ENCODE measurements at regions not wholly inside any gene's neighbourhood (a gene's known extent, or its start where the extent isn't known, plus 50 kb on each side); places are given as distances from the start of the nearest gene placed in this dataset.

DNA sequence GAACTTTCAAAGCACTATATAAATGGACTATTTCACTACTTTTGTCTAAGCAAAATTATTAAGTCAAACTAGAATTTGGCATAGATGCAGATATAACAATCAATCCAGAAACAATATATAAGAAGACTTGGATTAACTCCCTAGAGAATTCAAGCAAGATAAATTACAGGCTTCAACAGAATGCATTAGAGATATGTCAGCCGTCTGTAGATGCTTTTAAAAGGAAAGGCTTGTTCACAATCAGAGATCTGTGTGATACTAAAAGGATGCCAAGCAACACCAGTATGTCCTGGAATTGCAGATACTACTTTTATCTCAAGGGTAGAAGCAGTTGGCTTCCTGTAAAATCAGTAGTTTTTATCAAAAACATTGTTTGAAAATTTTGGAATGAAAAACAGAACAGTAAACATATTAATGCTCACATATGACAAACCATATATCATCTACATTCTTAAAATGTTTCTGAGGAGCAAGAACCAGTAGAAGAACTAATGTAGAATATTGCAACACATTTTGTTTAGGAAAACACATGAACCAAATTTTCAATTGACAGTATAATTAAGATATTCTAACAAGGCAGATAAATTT is 947.9 kb upstream of the LRRN3 start:
- TF ChIP-seq, protein P1, sequence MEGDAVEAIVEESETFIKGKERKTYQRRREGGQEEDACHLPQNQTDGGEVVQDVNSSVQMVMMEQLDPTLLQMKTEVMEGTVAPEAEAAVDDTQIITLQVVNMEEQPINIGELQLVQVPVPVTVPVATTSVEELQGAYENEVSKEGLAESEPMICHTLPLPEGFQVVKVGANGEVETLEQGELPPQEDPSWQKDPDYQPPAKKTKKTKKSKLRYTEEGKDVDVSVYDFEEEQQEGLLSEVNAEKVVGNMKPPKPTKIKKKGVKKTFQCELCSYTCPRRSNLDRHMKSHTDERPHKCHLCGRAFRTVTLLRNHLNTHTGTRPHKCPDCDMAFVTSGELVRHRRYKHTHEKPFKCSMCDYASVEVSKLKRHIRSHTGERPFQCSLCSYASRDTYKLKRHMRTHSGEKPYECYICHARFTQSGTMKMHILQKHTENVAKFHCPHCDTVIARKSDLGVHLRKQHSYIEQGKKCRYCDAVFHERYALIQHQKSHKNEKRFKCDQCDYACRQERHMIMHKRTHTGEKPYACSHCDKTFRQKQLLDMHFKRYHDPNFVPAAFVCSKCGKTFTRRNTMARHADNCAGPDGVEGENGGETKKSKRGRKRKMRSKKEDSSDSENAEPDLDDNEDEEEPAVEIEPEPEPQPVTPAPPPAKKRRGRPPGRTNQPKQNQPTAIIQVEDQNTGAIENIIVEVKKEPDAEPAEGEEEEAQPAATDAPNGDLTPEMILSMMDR (IDR thresholded peaks at IDR 0.05; ENCODE audit: low read depth, low read length, missing input control), result no peak
- TF ChIP-seq RXRA (IDR thresholded peaks at IDR 0.05), result no peak
- TF ChIP-seq EGR1 (IDR thresholded peaks at IDR 0.05; ENCODE audit: low read depth in 2 of 2), result no peak
- TF ChIP-seq GABPA (IDR thresholded peaks at IDR 0.05 in 1 of 2, conservative IDR thresholded peaks at IDR 0.05 in 1 of 2), result no peak
- no peak for TF ChIP-seq JUND (IDR thresholded peaks at IDR 0.05)
- TF ChIP-seq YY1 (IDR thresholded peaks at IDR 0.05), result no peak
- TF ChIP-seq RAD21 (IDR thresholded peaks at IDR 0.05), result no peak
- no peak for TF ChIP-seq ATF3 (IDR thresholded peaks at IDR 0.05)
- no peak for TF ChIP-seq TAF1 (conservative IDR thresholded peaks at IDR 0.05)
- TF ChIP-seq REST (IDR thresholded peaks at IDR 0.05), result no peak

Data from liver (tissue), 3 donors.